ENCODE measurements at regions not wholly inside any gene's neighbourhood (a gene's known extent, or its start where the extent isn't known, plus 50 kb on each side); places are given as distances from the start of the nearest gene placed in this dataset.
"Not testable (repeated sequence)": the region's sequence is repeated elsewhere in the genome, so short reads cannot be mapped to it uniquely, and the experiment has no call there.

GRCh38 chr1:29563092-29563491 is 326.8 kb downstream of the PTPRU start:
- no peak for DNase-seq (ENCODE audit: low read depth in 2 of 2, low spot score in 1 of 2)

- no peak for DNase-seq (ENCODE audit: low read depth in 2 of 2, low spot score in 1 of 2)
These were observed 322.7 kb downstream of the PTPRU start for GRCh38 chr1:29559056-29559455.

- DNase-seq (ENCODE audit: low read depth in 2 of 2, low spot score in 1 of 2): no peak
These were observed 321.6 kb downstream of the PTPRU start for GRCh38 chr1:29557701-29558600.

- no peak for DNase-seq (ENCODE audit: low read depth in 2 of 2, low spot score in 1 of 2)
These were observed 320.7 kb downstream of the PTPRU start for GRCh38 chr1:29557066-29557465.

GRCh38 chr1:29556657-29557056 is 320.3 kb downstream of the PTPRU start:
- no peak for DNase-seq (ENCODE audit: low read depth in 2 of 2, low spot score in 1 of 2)

GRCh38 chr1:29555043-29555620 is 318.8 kb downstream of the PTPRU start:
- no peak for DNase-seq (ENCODE audit: low read depth in 2 of 2, low spot score in 1 of 2)

- DNase-seq (ENCODE audit: low read depth in 2 of 2, low spot score in 1 of 2): no peak
These were observed 318.0 kb downstream of the PTPRU start for GRCh38 chr1:29554208-29554778.

- DNase-seq (ENCODE audit: low read depth in 2 of 2, low spot score in 1 of 2): no peak
These were observed 315.0 kb downstream of the PTPRU start for GRCh38 chr1:29551123-29551936.

- DNase-seq (ENCODE audit: low read depth in 2 of 2, low spot score in 1 of 2): no peak
These were observed 314.0 kb downstream of the PTPRU start for GRCh38 chr1:29550119-29550841.

GRCh38 chr1:29549728-29550118 is 313.4 kb downstream of the PTPRU start:
- DNase-seq (ENCODE audit: low read depth in 2 of 2, low spot score in 1 of 2): not testable (repeated sequence)

GRCh38 chr1:29549001-29549400 is 312.7 kb downstream of the PTPRU start:
- no peak for DNase-seq (ENCODE audit: low read depth in 2 of 2, low spot score in 1 of 2)

GRCh38 chr1:29548091-29548490 is 311.8 kb downstream of the PTPRU start:
- DNase-seq (ENCODE audit: low read depth in 2 of 2, low spot score in 1 of 2): no peak

GRCh38 chr1:29547300-29547699 is 311.0 kb downstream of the PTPRU start:
- no peak for DNase-seq (ENCODE audit: low read depth in 2 of 2, low spot score in 1 of 2)

- DNase-seq (ENCODE audit: low read depth in 2 of 2, low spot score in 1 of 2): no peak
These were observed 310.2 kb downstream of the PTPRU start for GRCh38 chr1:29546496-29546895.

GRCh38 chr1:29544406-29544805 is 308.1 kb downstream of the PTPRU start:
- DNase-seq (ENCODE audit: low read depth in 2 of 2, low spot score in 1 of 2): no peak

- no peak for DNase-seq (ENCODE audit: low read depth in 2 of 2, low spot score in 1 of 2)
These were observed 307.3 kb downstream of the PTPRU start for GRCh38 chr1:29543586-29543985.

GRCh38 chr1:29542548-29542947 is 306.2 kb downstream of the PTPRU start:
- DNase-seq (ENCODE audit: low read depth in 2 of 2, low spot score in 1 of 2): no peak

- DNase-seq (ENCODE audit: low read depth in 2 of 2, low spot score in 1 of 2): no peak
These were observed 305.3 kb downstream of the PTPRU start for GRCh38 chr1:29541631-29542030.

- DNase-seq (ENCODE audit: low read depth in 2 of 2, low spot score in 1 of 2): no peak
These were observed 304.6 kb downstream of the PTPRU start for GRCh38 chr1:29540801-29541357.

GRCh38 chr1:29539971-29540370 is 303.6 kb downstream of the PTPRU start:
- DNase-seq (ENCODE audit: low read depth in 2 of 2, low spot score in 1 of 2): no peak

Measured in stimulated activated CD8-positive, alpha-beta memory T cell treated with anti-CD3 and anti-CD28 coated beads, Interleukin-4, amount 100 ng/mL, for 1 hour (primary cell).